DMS79 (cell line): ENCODE measurements at regions not wholly inside any gene's neighbourhood (a gene's known extent, or its start where the extent isn't known, plus 50 kb on each side); places are given as distances from the start of the nearest gene placed in this dataset.

ENCODE experiments used
- DNase-seq: peaks from one replicate; lab custom pipeline; 2025; lab: John Stamatoyannopoulos, UW

GRCh38 chr12:131482199-131482598, 228.7 kb upstream of the SFSWAP start:
- DNase-seq, result no peak

- DNase-seq, result no peak
These were observed 228.2 kb upstream of the SFSWAP start for GRCh38 chr12:131482686-131483085.

GRCh38 chr12:131486451-131487230, 224.2 kb upstream of the SFSWAP start:
- no peak for DNase-seq

GRCh38 chr12:131487388-131488124, 223.3 kb upstream of the SFSWAP start:
- peak; percentile 36 for DNase-seq

DNA sequence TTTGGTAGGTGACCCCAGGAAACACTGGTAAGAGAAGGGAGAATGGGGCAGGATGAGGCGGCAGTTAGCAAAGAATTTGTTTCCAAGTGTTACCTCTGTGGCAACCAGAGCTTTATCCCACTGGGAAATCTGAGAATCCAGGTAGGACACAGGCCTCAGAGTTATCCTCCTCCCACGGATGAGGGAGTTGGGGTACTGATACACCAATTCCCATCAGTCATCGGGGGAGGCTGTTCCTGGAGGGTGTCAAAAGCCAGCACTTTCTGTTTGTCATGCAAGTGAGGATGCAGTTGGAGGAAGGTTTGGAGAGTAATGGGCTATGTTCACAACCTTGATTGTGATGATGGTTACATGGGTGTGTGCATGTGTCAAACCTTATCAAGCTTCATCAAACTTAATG, 221.2 kb upstream of the SFSWAP start:
- DNase-seq, result no peak

DNA sequence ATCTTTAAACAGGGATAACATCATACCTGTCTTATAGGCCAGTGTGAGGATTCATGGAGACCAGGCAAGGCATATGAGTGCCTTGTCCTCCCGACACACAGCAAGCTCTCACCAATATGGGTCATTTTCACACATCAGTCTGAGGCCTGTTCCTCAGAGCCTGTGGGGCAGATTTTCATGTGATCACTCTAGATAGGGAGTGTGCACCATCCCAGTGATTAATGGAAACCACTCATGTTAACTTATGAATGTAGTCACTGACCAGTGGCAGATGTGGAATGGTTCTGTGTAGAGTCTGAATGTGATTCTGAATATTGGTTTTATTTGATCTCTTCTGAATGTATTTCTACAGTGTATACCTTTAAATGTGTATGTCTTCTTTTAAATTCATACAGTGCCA, 219.7 kb upstream of the SFSWAP start:
- no peak for DNase-seq

DNA sequence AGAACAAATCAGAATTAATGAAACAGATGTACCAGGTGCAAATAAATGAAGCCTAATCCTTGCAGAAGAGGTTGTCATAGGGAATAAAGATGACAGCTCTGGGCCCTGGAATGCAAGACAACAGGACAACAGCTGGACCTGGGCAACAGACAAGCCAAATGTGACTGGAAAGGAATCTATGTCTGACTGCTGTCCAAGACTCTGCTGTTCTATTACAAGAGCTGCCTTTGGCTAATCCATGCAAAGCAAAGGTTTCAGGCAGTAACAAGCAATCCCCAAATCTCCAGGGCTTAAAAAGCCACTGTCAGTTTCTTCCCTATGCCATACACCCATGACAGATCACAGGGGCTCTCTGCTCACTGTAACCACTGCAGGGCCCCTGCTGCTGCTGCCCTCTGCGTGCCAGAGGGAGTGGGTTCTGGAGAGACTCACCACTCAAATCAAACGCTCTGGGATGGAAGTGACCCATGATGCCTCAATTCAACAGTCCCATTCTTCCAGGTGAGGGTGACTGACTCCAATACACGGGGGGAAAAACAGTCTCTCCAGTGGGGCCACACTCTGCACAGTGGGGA, 218.9 kb upstream of the SFSWAP start:
- DNase-seq, result no peak

DNA sequence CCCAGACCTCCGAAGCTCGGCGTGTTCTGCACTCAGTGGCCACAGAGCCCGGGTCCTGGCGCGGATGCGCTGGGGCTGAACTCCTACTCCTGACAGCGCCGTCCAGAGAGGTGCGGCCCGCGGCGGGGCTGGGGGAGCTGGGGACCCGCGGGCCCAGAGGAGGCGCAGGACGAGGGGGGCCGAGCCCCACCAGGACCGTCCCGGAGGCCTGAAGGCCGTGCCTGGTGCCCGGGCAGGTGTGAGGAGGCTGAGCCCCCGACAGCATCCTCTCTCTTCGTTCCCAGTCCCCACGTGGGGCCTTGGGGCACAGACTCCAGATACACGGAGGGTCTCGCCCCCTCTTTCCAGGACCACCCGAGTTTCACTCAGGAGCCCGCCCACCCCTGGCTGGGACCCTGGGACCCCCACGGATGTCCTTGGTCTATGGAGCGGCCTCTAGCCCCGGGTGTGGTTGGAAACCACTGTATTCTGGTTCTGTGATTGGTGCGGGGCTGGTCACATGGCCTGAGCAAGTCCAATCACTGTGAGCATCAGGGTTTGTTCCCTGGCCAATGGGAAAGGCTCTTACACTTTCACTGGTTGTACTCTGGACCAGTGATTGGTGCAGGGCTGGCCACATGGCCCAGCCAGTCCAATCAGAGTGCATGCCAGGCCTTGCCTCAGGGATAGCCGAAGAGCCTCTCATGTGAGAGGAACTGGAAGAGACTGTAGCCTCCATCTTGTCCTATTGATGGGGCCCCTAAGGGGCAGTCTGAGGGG, 217.6 kb upstream of the SFSWAP start:
- DNase-seq, result no peak

DNA sequence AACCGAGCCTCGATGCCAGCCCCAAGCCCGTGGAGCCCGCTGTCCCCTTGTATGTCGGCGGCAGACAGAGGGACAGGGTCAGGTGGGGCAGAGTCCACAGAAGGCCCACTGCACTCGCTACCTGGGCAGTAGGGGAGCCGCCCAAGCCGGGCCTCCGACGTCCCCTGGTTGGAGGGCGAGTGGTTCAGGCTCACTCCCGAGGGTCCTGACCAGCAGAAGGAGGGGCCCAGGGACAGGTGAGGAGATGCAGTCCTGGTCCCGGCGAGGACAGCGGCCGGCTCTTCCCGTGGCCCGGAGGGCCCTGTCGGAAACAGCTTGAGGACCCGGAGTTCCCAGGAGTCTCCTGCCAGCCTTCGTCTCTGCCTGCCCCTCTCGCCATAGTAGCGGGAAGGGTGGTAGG, 216.7 kb upstream of the SFSWAP start:
- DNase-seq, result no peak

- DNase-seq, result no peak
These were observed 216.0 kb upstream of the SFSWAP start for GRCh38 chr12:131494741-131495524.

DNA sequence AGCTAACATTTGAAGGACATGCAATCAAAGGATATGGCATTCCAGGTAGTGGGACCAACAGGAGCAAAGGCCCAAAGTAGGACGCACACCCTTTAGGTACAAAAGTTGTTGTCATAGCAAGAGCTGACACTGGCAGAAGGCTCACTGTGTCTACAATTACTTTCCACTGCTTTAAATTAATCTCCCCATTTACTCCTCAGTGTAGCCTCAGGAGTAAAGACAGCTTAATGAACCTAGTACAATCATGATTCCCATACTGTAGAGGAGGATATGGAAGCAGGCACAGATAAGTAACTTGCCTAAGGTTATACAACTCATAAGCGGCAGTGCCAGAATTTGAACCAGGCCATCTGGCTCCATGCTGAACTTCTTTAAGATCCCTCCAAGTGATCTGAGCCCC, 212.9 kb upstream of the SFSWAP start:
- DNase-seq, result no peak

DNA sequence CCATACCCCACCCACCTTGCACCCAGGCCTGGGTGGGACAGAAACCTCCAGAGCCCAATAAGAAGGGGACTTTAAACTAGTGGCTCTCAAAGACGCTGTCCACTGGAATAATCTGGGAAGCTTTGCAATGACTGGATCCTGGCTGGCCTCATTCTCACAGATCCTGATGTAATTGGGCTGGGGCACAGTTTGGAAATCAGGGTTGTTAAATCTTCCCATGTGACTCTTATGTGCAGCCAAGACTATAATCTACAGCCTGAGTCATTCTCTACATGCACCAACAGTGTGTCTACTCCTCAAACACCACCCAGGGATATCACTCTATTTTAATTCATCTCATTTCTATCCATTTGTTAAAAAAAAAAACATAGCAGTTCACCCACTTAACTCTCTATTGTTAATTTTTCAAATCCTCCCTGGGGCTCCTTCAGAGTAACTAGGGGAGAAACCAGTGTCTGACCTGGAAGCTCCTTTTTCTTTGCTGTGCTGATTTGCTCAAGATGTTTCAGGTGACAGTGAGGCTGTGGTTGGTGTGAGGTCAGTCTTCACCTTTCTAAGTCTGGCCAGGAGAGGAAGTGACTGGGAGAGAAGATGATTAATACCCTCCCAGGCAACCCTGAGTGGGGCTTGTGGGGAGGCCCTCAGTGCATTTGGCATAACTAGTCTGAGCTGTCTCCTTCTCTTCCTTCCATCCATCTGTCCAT, 211.6 kb upstream of the SFSWAP start:
- no peak for DNase-seq

DNA sequence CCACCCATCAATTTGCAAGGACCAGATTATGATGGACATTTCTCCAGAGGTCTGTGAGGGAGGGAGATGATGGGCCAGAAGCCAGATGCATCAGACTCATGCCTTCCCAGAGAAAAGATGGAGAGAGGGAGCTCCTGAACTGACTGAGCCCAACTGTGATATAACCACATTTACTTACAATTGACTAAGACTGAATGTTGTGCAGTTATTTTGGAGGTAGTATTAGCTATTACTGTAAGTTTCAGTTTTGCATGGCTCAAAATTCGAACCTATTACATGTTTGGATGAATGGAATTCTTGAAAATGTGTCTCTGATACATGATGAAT, 211.1 kb upstream of the SFSWAP start:
- no peak for DNase-seq

- no peak for DNase-seq
These were observed 210.3 kb upstream of the SFSWAP start for GRCh38 chr12:131500564-131500963.

DNA sequence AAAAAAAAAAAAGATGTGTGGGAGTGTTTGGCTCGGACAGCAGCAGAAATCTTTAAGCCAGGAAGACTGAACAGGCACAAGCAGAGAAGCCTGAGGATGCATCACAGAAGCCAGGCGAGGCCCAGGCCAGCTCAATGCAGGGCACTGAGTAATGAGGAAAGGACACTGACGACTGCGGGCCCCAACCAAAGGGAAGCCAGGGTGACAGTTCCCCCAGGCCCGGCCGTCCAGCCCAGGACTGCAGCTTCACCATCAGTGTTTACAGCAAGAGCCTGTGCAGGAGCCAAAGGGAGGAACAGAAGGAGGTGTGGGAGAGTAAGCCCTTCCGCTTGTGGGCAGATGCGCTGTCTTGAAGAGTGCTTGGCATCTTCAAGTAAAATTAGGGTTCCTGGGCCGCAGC, 205.3 kb upstream of the SFSWAP start:
- DNase-seq, result no peak

GRCh38 chr12:131506426-131506825, 204.5 kb upstream of the SFSWAP start:
- no peak for DNase-seq

DNA sequence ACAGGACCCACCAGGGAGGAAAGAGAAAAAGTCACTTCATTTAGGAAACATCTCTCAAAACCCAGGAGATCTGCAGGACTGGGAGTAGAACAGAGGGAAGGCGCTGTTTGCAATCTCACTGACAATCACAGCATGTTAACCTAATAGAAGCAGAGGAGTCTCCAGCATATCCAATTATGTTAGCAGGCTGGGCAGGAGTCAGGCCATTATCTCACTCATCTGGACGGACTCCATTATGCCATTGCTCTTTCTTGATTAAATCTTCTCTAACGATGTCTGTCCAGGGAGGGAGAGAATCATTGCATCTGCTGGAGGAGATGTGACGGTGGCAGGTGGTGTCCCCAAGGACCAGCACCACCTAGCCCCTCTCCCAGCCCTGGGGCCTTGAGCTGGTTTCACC, 203.8 kb upstream of the SFSWAP start:
- no peak for DNase-seq

DNA sequence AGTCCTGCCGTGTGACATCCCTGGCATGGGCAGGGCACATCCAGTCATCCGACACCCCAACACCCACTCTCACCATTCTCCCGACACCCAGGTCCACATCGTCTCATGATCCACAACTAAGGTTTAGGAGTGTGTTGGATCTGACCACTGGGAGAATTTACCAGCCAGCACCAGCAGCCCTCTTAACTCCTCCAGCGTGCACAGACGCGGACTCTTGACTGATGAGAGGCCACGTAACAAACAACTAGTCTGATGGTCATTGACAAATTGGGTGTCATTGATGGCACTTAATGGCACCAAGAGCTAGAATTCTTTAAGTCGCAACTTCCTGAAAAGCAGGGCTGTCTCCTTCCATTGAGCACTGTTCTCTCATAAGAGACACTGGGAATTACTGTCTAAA, 203.0 kb upstream of the SFSWAP start:
- DNase-seq, result peak; percentile 47

DNA sequence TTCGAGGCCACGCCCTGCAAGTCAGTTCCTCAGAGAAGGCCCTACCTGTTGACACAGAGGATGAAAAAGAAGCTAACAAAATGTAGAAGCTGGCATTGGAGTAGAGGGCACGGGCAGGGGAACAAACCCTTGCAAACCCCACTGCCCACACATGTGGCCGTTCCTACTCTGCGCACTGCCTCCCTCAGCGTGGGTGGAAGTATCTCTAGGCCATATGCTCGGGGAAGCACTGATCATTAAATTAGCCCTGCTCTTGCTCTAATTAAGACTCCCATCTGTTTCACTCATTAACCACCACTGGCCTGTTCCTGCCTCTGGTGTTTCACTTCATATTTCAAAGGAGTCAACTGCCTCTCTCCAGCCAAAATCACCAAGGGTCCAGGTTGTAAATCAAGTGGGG, 201.2 kb upstream of the SFSWAP start:
- no peak for DNase-seq

GRCh38 chr12:131510431-131510830, 200.5 kb upstream of the SFSWAP start:
- DNase-seq, result no peak

DNA sequence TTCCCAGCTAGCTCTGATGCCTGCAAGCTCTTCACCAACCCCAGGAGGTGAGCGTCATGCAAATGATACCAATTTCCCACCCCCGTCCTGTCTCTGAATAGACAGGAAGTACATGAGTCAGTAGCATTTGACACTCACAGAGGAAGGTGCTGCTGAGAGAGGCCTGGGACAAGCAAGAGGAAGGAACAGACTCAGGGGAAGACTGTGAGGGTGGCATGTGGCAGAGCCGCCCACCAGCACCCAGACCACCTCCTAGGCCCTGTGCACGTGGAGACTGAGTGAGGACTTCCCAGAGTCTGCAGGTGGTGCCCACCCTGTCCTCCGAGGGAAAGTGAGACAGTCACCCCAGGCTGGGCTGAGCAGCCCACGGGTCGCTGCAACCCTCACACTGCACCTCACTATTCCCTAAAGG, 199.5 kb upstream of the SFSWAP start:
- no peak for DNase-seq
